NCI-H510A (cell line): ENCODE measurements at regions not wholly inside any gene's neighbourhood (a gene's known extent, or its start where the extent isn't known, plus 50 kb on each side); places are given as distances from the start of the nearest gene placed in this dataset.
"Not testable (repeated sequence)": the region's sequence is repeated elsewhere in the genome, so short reads cannot be mapped to it uniquely, and the experiment has no call there.

ENCODE experiments used
- DNase-seq: peaks from one replicate; lab custom pipeline; 2025; lab: John Stamatoyannopoulos, UW

DNA sequence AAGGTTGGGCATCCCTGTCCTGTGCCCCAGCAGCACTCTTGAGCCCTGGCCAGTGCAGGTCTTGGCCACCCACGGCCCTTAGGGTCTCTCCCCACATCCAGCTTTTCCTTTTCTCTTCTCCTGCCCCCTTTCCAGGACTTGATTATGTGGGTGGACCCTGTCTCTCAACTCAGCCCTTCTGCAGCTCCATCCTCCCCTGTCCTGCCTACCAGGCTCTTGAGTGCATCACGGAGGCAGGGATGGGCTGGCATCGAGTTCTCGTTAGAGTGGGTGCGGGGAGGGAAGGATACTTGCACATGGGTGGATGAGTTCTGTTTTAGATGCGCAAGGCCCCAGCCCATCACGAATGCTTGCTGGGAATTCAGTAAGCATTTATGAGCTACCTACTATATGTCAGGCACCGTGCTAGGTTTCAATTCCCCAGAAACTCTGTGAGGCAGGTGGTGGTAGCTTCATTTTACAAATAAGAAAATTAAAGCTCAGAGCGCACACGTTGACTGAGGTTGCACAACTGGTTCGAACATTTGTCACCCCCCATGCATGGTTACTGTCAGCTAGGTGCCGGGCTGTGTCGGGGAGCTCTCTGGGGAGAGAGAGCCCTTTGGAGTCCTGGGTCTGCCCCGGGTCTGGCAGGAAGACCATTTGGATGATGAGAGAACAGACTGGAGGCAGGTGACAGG is 144.6 kb upstream of the PITX1 start:
- no peak for DNase-seq

DNA sequence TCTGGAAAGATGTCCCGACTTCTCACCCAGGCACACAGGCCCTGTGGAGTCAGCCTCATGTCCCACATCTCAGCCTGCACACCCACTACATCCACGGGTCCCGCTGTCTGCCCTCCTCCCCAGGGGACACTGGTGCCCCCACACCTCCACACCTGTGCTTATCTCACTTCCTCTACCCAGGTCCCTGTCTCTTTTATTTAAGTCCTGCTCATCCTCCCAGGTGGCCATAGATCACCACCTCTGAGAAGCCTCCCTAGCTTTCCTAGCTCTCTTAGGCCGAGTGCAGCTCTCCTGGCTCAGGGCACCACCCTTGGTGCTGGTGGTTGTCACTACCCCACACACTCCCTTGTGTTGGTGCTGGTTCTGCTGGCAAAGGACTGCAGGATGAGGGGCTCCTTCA is 143.6 kb upstream of the PITX1 start:
- no peak for DNase-seq

DNA sequence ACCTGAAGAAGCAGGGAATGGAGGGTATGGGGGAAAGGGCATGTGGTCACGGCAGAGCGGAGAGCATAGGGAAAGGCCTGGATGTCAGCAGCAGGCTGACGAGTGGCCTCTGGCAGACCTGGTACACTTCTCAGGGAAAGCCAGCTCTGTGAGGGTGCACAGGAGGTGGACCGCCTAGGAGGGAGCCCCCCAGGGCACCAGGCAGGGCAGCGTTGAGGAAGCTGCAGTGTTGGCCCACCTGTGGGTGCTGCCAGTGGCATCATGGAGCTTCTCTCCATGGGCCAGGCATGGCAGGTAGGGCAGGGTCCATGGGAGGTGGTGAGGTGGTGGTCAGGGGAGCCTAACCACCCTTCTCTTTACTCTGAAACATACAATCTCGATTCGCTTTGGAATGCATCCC is 143.0 kb upstream of the PITX1 start:
- DNase-seq: no peak

DNA sequence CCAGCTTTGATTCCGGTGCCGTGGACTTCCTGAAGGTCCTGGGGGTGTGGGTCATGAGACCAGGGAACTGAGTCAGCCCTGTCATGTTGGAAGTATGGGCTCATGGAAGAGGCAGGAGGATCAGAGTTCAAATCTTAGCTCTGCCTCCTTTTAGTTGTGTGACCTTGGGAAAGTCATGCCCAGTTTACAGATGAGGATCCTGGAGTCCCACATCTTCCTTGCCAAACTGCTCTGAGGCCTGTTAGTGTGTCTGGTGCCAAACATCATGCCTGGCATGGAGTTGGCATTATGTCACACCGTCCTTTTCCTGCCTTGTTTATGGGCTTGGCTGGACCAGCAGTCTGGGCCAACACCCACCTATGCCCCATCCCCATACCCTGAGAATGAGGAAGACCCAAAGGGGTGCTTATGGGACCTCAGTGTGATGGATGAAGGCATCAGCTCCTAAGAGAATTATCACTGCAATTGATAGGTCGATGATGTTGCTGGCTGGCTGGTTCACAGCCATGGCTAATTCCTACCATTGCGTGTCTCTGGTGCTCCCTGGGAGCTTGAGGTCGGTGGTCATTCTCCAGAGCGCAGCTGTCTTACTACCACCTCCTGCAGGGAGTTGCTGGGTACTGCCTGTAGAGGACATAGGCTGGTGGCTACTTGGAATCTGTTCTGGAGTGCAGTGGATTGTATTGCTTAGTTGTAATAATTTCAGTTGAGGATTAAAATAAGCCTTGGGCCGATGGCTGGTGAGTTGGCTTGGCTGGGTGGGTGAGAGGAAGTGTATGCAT is 140.5 kb upstream of the PITX1 start:
- DNase-seq: no peak

GRCh38 chr5:135173662-135174290 is 139.7 kb upstream of the PITX1 start:
- DNase-seq: no peak

DNA sequence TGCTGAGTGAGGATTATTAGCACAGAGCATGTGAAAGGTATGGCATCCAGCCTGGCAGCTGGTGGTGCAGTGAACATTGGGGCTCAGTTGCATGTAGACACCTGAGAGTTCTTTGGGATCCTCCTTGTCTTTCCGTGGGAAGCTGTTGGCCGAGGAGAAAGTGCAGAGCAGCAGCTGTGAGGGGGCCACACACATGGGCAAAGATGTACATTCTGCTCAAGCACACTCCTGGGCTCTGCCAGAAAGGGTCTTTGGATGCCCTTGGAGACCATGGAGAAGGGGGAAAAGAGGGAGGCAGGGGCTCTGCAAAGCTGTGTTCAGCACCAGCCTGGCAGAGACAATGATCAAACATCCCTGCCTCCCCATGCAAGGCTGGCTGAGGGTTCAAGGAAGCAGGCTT is 138.7 kb upstream of the PITX1 start:
- DNase-seq: no peak

GRCh38 chr5:135171336-135171735 is 137.3 kb upstream of the PITX1 start:
- no peak for DNase-seq

DNA sequence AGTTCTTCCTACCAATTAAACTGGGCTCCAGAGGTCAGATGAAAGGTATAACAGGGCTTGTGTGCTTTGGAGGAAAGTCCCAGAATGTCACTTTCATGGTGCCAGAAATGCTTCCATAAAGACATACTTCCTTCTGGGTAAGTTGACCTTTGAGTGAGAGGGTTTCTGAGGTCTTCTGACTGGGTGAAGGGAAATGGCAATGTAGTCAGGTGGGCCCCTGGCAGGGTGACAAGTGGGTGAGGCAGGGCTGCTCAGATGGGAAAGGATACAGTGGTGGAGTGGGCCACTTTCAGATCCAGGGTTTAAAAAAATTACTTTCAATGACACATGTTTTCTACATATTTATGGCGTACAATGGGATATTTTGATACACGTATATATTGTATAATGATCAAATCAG is 136.5 kb upstream of the PITX1 start:
- DNase-seq: no peak

DNA sequence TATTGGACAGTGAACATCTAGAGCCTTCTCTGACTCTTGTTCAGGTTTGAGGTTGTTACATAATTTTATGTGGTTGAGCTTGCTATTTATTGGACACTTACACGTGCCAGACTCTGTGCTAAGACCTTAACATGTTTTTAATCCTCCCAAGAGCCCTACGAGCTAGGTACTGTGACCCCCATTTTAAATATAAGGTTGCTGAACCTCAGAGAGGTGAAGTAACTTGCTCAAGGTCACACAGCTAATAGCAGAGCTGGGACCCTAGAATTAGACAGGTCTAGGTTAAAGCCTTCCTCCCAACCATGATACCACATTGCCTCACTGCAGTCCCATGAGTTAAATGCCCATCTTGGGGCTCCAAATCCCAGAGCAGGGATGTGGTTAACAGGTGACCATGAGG is 135.7 kb upstream of the PITX1 start:
- DNase-seq: no peak

DNA sequence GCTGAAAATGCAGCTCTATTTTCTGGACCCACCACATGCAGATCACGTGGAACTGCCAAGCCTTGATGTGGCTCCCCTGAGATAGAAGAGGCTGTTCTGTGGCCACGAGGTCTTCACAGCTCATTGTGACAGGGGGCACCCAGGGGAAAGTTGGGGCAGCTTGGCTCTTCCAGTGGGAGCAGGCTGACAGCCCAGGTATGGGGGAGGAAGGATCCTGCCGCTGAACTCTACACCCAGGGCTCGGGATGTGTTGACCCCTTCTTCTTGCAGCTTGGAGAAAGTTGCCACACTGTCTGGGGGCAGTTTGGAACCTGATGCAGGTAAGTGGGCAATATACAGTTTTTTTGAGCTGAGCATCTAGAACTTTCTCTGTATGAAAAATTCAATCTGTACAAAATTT is 133.6 kb upstream of the PITX1 start:
- DNase-seq: no peak

DNA sequence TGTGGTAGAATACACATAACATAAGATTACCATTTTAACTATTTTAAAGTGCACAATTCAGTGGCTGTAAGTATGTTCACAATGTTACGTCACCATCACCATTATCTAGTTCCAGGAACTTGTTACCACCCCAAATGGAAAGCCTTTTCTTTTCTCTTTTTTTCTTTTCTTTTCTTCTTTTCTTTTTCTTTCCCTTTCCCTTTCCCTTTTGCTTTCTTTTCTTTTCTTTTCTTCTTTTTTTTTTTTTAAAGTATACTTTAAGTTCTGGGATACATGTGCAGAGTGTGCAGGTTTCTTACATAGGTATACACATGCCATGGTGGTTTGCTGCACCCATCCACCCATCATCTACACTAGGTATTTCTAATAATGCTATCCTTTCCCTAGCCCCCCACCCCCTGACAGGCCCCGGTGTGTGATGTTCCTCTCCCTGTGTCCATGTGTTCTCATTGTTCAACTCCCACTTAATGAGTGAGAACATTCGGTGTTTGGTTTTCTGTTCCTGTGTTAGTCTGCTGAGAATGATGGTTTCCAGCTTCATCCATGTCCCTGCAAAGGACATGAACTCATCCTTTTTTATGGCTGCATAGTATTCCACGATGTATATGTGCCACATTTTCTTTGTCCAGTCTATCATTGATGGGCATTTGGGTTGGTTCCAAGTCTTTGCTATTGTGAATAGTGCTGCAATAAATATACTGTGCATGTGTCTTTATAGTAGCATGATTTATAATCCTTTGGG is 131.0 kb upstream of the PITX1 start:
- DNase-seq: not testable (repeated sequence)

GRCh38 chr5:135163964-135164363 is 129.9 kb upstream of the PITX1 start:
- DNase-seq: no peak

DNA sequence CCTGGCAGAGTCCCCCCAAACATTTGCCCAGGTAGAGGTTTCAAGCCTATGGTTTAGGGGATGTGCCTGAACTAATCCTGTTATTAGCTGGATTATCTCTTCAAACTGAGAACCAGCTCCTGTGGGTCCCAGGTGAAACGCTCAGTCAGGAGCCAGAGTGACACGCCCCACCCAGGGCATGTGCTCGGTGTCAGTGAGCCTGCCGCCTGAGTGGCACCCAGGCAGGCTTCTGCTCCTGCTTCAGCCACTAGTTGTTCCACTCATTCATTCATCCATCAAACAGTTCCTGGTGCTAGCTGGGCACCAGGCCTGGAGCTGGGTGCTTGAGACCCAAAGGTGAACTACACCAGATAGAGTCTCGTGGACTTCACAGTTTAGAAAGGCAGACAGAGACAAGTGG is 129.4 kb upstream of the PITX1 start:
- DNase-seq: no peak

GRCh38 chr5:135162661-135163265 is 128.7 kb upstream of the PITX1 start:
- no peak for DNase-seq

DNA sequence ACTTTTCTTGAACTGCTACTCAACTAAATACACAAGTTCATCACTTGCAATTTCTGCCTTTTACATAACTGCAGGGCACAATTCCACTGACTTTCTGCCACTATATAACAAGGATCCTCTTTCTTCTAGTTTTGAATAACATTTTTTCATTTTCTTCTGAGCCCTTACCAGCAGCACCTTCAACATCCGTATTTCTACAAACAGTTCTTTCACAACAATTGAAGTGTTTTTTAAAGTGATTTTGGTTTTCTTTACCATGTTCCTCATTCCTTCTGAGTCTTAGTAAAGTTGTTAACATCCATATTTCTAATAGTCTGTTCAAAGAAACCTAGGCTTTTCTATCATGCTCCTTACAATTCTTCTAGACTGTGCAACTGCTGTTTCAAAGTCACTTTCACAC is 127.2 kb upstream of the PITX1 start:
- no peak for DNase-seq

GRCh38 chr5:135160036-135160675 is 126.1 kb upstream of the PITX1 start:
- no peak for DNase-seq

GRCh38 chr5:135159626-135160025 is 125.6 kb upstream of the PITX1 start:
- no peak for DNase-seq

DNA sequence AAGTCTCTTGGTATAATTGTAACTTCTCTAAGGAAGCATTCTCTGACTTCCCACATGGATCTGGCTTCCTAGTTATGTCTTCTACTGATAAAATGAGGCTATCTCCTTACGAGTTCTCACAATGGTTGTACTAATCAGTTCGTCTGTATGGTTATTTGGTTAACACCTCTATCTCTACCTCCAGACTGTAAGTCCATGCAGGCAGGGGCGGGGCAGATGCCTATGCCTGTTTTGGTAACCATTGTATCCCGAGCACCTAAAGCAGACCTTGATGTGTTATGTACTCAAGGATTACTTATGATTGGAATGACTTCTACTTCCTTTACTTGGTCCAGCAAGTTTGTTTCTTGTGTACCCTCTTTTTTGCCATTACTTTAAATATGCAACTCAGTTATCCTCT is 125.0 kb upstream of the PITX1 start:
- no peak for DNase-seq

GRCh38 chr5:135158314-135158697 is 124.3 kb upstream of the PITX1 start:
- DNase-seq: no peak

DNA sequence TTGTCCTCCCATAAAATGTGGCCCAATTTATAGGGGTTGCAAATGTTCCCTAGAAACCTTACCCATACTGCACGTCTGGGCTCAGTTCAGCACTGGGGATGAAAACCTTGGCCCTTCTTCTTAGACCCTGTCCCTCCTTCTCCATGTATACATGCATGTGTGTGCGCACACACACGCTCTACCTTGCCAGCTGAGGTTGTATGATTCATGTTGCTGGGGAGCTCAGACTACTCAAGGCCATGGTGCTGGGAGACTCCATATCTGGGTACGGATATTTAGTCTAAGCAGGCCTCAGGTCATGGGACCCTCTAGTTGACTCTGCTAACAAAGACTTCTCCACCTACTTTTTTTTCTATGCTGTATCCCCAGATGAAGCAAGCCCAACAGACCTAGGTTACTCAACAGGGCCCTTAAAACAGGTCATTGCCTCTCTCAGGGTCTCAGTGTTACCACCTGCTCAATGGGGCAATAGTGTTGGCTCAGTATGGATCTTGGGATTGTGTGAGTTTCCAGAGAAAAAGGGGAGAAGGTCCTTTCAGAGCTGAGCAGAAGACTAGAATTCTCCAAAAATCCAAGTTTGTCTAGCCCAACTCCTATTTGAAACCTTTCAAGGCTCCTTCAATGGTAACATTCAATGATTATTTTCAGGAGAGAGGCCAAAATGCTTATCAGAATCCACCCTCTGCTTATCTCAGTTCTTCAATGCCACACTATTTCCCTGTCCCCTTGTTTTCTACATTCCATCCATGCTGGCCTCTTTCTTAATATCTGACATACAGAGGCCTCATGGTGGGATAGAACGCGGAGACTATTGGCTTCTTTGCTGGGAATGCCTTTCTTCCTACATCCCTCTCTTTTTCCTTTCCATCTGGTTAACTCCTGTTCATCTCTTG is 123.6 kb upstream of the PITX1 start:
- DNase-seq: no peak
